SK-N-SH (cell line): ENCODE measurements at regions not wholly inside any gene's neighbourhood (a gene's known extent, or its start where the extent isn't known, plus 50 kb on each side); places are given as distances from the start of the nearest gene placed in this dataset.

Experiments
- CTCF ChIA-PET: fragments of 300-600, 350-600 bp; formaldehyde crosslinking; extraction: SDS; loops from one replicate; lab custom pipeline; 2021; lab: Yijun Ruan, JAX
- POLR2A ChIA-PET: fragments of 350-600 bp; sonication (Branson Sonifier 250); formaldehyde crosslinking; extraction: SDS; loops from one replicate; lab custom pipeline; 2020; ENCODE audit warnings: antibody characterized with exemption, inconsistent platforms; lab: Yijun Ruan, JAX
- DNase-seq: peaks from one replicate; pipeline ENCODE4 v3.0.0; 2012
- H2AFZ ChIP-seq: fragments of 200-600 bp; sonication (generic); 2 replicates; pipeline ENCODE4 v1.8.1; 2016; ENCODE audit warnings: antibody characterized with exemption, mild to moderate bottlenecking, low read depth
- H3F3A ChIP-seq: fragments of 200-600 bp; sonication (generic); replicated peaks from 2 replicates; pipeline ENCODE3; 2016; ENCODE audit warnings: antibody characterized with exemption, mild to moderate bottlenecking; ENCODE audit not compliant: insufficient read depth
- H3K27ac ChIP-seq, 2 experiments: fragments of 200-500 bp in 1 of 2; fragments of 200-600 bp in 1 of 2; sonication (Bioruptor generic) in 1 of 2; sonication (generic), shearing (Covaris generic) in 1 of 2; 2 replicates each; pipeline versions ENCODE4 v1.5.1 to v1.6.1; 2014 to 2016; ENCODE audit warnings: low read depth in 2 of 2, inconsistent platforms in 1 of 2, low read length in 1 of 2, mild to moderate bottlenecking in 1 of 2, mixed read lengths in 1 of 2
- H3K27me3 ChIP-seq: fragments of 200-600 bp; sonication (generic), shearing (Covaris generic); 2 replicates; pipeline ENCODE4 v1.6.1; 2016; ENCODE audit warnings: mixed run types; ENCODE audit not compliant: insufficient read depth
- H3K36me3 ChIP-seq, 2 experiments: fragments of 200-500 bp in 1 of 2; fragments of 200-600 bp in 1 of 2; sonication (Bioruptor generic) in 1 of 2; sonication (generic) in 1 of 2; replicated peaks in 1 of 2; 2 replicates each; pipeline versions ENCODE3 to v1.5.1; 2014 to 2016; ENCODE audit warnings: low read length in 1 of 2, mild to moderate bottlenecking in 1 of 2; ENCODE audit not compliant: insufficient read depth in 2 of 2, control insufficient read depth in 1 of 2
- H3K4me1 ChIP-seq, 2 experiments: fragments of 200-500 bp in 1 of 2; fragments of 200-600 bp in 1 of 2; sonication (Bioruptor generic) in 1 of 2; sonication (generic), shearing (Covaris generic) in 1 of 2; 2 replicates each; pipeline versions ENCODE4 v1.5.1 to v1.6.1; 2014 to 2016; ENCODE audit warnings: low read depth in 1 of 2, low read length in 1 of 2, mixed run types in 1 of 2; ENCODE audit not compliant: insufficient read depth in 2 of 2, control insufficient read depth in 1 of 2
- H3K4me2 ChIP-seq: fragments of 200-600 bp; sonication (generic), shearing (Covaris generic); 2 replicates; pipeline ENCODE4 v1.6.1; 2017; ENCODE audit warnings: mixed run types
- H3K4me3 ChIP-seq, 2 experiments: fragments of 200-500 bp in 1 of 2; fragments of 200-600 bp in 1 of 2; sonication (Bioruptor generic) in 1 of 2; sonication (generic), shearing (Covaris generic) in 1 of 2; 2 replicates each; pipeline versions ENCODE4 v1.5.1 to v1.8.1; 2014 to 2016; ENCODE audit warnings: low read depth in 2 of 2, inconsistent platforms in 1 of 2, low read length in 1 of 2, mild to moderate bottlenecking in 1 of 2, mixed read lengths in 1 of 2, moderate library complexity in 1 of 2
- H3K79me2 ChIP-seq: fragments of 200-600 bp; sonication (generic); 2 replicates; pipeline ENCODE4 v1.8.1; 2017; ENCODE audit warnings: mild to moderate bottlenecking; ENCODE audit not compliant: insufficient read depth
- H3K9ac ChIP-seq: fragments of 200-600 bp; sonication (generic); 2 replicates; pipeline ENCODE4 v1.6.1; 2017; ENCODE audit warnings: mixed run types
- H3K9me2 ChIP-seq: fragments of 200-600 bp; sonication (generic); 2 replicates; pipeline ENCODE4 v1.6.1; 2017; ENCODE audit warnings: mixed run types
- H3K9me3 ChIP-seq: fragments of 200-600 bp; sonication (generic); 2 replicates; pipeline ENCODE4 v1.6.1; 2017; ENCODE audit warnings: mixed run types, mild to moderate bottlenecking, moderate library complexity
- H4K20me1 ChIP-seq: fragments of 200-600 bp; sonication (generic); 2 replicates; pipeline ENCODE4 v1.6.1; 2017; ENCODE audit warnings: mild to moderate bottlenecking, mixed run types; ENCODE audit not compliant: insufficient read depth
- CHD2 ChIP-seq: fragments of 150-350 bp; IDR thresholded peaks from 2 replicates; pipeline ENCODE4 v1.6.1; 2018; ENCODE audit warnings: low read length; ENCODE audit not compliant: partially characterized antibody
- EP300 ChIP-seq, 2 experiments: IDR thresholded peaks; 2 replicates each; pipeline versions ENCODE4 v1.4.0 to v1.6.1; 2012; ENCODE audit warnings: borderline replicate concordance in 1 of 2, low read depth in 1 of 2, low read length in 1 of 2
- FOXJ3 ChIP-seq: sonication (generic); formaldehyde crosslinking; IDR thresholded peaks from 2 replicates; pipeline ENCODE4 v1.5.1; 2020; ENCODE audit warnings: mild to moderate bottlenecking, missing genetic modification reagents
- FOXM1 ChIP-seq: IDR thresholded peaks from 2 replicates; pipeline ENCODE4 v1.4.0; 2012; ENCODE audit warnings: low read depth, mild to moderate bottlenecking
- JUND ChIP-seq: IDR thresholded peaks from 2 replicates; pipeline ENCODE4 v1.4.0; 2012
- NRF1 ChIP-seq: IDR thresholded peaks from 2 replicates; pipeline ENCODE4 v1.6.1; 2012; ENCODE audit warnings: low read depth, mild to moderate bottlenecking, low read length
- RCOR1 ChIP-seq: fragments of 150-350 bp; IDR thresholded peaks from 2 replicates; pipeline ENCODE4 v1.6.1; 2017; ENCODE audit warnings: antibody characterized with exemption, low read length
- RXRA ChIP-seq: IDR thresholded peaks from 2 replicates; pipeline ENCODE4 v1.4.0; 2012; ENCODE audit warnings: low read depth, mild to moderate bottlenecking, borderline replicate concordance
- SIN3A ChIP-seq: IDR thresholded peaks from 2 replicates; pipeline ENCODE4 v1.6.1; 2012; ENCODE audit warnings: low read depth, mild to moderate bottlenecking, low read length, moderate library complexity, borderline replicate concordance
- YY1 ChIP-seq: IDR thresholded peaks from 2 replicates; pipeline ENCODE4 v1.4.0; 2012; ENCODE audit warnings: low read depth, mild to moderate bottlenecking
- WGBS: methylation state at CpG from one replicate; pipeline ENCODE4 v1.1.6; 2017; ENCODE audit warnings: low lambda C conversion rate; 5-methylcytosine and 5-hydroxymethylcytosine counted together
- TF ChIP-seq, protein P1 (sequence below): IDR thresholded peaks from 2 replicates; pipeline ENCODE4 v1.4.0; 2012; ENCODE audit warnings: low read depth, borderline replicate concordance
- TF ChIP-seq, protein P2 (sequence below): IDR thresholded peaks from 2 replicates; pipeline ENCODE4 v1.4.0; 2012; ENCODE audit warnings: low read depth
- TF ChIP-seq, protein P3 (sequence below): IDR thresholded peaks from 2 replicates; pipeline ENCODE4 v1.6.1; 2012; ENCODE audit warnings: mild to moderate bottlenecking, low read depth, low read length, moderate library complexity

DNA sequence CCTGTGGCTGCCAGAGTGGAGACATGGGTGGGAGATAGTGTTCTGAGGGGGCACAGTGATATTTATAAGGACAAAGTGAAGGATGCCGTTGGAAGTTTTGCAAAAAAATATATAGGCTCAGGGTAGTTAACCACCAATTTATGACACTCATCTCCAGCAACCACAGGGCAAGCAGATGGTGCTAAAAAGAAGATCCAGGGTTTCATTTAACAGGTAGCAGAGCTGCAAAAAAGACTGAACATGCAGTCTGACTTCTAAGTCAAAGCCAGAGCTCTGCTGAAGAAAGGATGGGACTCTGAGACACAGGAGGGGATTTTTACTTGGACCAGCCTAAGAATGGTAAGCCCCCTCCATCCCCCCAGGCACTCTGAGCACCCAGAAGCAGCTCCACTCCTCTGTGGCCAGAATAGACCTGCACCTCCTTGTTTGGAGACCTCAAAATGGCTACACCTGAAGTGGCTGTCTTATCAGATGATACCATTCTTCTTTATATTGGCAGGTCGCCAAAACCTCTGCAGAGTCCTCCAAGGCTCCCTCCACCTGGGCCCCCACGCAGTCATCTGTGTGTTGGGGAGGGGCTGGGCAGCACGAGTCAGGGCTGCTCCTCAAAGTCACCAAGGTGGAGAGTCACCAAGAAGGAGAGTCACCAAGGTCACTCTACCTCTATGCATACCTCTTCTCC, 161.4 kb upstream of the FAM9B start (continued):
- TF ChIP-seq, protein P1, sequence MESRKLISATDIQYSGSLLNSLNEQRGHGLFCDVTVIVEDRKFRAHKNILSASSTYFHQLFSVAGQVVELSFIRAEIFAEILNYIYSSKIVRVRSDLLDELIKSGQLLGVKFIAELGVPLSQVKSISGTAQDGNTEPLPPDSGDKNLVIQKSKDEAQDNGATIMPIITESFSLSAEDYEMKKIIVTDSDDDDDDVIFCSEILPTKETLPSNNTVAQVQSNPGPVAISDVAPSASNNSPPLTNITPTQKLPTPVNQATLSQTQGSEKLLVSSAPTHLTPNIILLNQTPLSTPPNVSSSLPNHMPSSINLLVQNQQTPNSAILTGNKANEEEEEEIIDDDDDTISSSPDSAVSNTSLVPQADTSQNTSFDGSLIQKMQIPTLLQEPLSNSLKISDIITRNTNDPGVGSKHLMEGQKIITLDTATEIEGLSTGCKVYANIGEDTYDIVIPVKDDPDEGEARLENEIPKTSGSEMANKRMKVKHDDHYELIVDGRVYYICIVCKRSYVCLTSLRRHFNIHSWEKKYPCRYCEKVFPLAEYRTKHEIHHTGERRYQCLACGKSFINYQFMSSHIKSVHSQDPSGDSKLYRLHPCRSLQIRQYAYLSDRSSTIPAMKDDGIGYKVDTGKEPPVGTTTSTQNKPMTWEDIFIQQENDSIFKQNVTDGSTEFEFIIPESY, result no peak
- no peak for TF ChIP-seq SIN3A
- TF ChIP-seq RXRA, result no peak
- no peak for TF ChIP-seq NRF1

DNA sequence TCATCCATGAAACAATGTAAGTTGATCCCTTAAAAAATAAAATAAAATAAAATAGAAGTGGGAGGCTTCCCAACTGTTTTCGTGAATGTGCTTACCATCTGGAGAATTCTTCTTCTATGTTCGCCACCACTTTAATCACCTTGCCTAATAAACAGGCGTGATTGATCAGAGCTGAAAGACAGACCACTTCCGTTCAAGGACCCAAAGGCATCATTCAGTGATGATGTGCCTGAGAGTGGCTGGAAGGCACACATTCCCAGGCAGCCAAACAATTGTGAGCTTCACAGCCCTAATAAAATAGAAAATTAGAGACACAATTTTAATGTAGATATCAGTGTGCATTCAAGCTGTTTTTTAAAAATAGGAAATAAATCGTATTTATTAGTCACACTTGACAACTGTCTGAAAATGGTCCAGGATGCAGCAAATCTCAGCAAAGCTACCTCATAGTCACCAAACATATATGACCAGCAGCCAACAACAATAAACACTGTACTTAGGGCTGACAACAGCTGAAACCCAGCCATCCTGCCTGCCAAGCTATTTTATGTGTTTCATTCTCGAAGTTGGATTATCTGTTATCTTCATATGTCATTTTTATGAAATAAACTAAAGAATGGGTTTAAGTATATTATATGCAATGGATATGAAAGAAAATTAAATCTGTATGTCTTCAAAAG, 163.2 kb upstream of the FAM9B start:
- Histone ChIP-seq H3K9me2 (no peaks in the 10 kb centered on the region), H3F3A (no peaks in the 10 kb centered on the region), H2AFZ (no peak overlapping the region)
- POLR2A ChIA-PET, result no interaction called here
- TF ChIP-seq RCOR1 (no peak), FOXJ3 (CRISPR knock-in tag) (no peak), CHD2 (no peak), FOXM1 (no peak)
- TF ChIP-seq, protein P1, result no peak
- TF ChIP-seq, protein P2, sequence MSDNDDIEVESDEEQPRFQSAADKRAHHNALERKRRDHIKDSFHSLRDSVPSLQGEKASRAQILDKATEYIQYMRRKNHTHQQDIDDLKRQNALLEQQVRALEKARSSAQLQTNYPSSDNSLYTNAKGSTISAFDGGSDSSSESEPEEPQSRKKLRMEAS, result no peak
- TF ChIP-seq, all 33 proteins: peak for 0
- CTCF ChIA-PET, result no interaction called here
- 40% methylated on average over 6 of the region's 6 CpGs for WGBS
- no peaks in the 10 kb centered on the region for H4K20me1 ChIP-seq
- DNase-seq, result no peak
- no peaks in the 10 kb centered on the region for H3K36me3 ChIP-seq
- no peak overlapping the region for H3K9ac ChIP-seq
- no peak overlapping the region for H3K4me3 ChIP-seq
- H3K79me2 ChIP-seq, result no peaks in the 10 kb centered on the region
- H3K4me2 ChIP-seq, result no peak overlapping the region
- H3K27me3 ChIP-seq, result no peaks in the 10 kb centered on the region
- no peaks in the 10 kb centered on the region; a peak in 1 of 4 replicates for H3K4me1 ChIP-seq
- no peaks in the 10 kb centered on the region for H3K9me3 ChIP-seq
- H3K27ac ChIP-seq, result no peak overlapping the region

DNA sequence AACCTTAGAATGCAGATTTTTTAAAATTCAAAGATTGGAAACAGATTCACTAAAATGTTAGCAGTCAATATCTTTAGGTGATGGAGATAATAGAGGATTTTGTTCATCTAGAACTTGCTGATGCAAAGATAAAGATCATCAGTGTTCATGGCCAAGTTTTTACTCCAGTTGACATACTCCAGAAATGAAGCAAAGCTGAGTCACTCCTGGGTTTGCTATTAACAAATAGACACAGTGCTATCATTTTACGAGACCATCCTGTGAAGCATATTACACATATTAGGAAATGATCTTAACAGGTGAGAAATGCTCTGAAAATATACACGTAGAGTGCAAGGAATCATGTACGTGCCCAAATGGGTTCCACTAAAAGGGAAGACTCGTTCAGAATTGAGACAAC, 170.6 kb upstream of the FAM9B start:
- POLR2A ChIA-PET, result no interaction called here
- Histone ChIP-seq H4K20me1 (no peaks in the 10 kb centered on the region), H3K4me3 (no peak overlapping the region), H3K4me2 (no peak overlapping the region), H3K9me2 (no peaks in the 10 kb centered on the region), H3K9ac (no peak overlapping the region), H3K36me3 (no peaks in the 10 kb centered on the region), H3K9me3 (no peaks in the 10 kb centered on the region), H2AFZ (no peak overlapping the region), H3K27ac (no peak overlapping the region), H3K27me3 (no peaks in the 10 kb centered on the region), H3K4me1 (no peaks in the 10 kb centered on the region), H3F3A (no peaks in the 10 kb centered on the region), H3K79me2 (no peaks in the 10 kb centered on the region)
- CTCF ChIA-PET, result no interaction called here
- TF ChIP-seq, protein P3, sequence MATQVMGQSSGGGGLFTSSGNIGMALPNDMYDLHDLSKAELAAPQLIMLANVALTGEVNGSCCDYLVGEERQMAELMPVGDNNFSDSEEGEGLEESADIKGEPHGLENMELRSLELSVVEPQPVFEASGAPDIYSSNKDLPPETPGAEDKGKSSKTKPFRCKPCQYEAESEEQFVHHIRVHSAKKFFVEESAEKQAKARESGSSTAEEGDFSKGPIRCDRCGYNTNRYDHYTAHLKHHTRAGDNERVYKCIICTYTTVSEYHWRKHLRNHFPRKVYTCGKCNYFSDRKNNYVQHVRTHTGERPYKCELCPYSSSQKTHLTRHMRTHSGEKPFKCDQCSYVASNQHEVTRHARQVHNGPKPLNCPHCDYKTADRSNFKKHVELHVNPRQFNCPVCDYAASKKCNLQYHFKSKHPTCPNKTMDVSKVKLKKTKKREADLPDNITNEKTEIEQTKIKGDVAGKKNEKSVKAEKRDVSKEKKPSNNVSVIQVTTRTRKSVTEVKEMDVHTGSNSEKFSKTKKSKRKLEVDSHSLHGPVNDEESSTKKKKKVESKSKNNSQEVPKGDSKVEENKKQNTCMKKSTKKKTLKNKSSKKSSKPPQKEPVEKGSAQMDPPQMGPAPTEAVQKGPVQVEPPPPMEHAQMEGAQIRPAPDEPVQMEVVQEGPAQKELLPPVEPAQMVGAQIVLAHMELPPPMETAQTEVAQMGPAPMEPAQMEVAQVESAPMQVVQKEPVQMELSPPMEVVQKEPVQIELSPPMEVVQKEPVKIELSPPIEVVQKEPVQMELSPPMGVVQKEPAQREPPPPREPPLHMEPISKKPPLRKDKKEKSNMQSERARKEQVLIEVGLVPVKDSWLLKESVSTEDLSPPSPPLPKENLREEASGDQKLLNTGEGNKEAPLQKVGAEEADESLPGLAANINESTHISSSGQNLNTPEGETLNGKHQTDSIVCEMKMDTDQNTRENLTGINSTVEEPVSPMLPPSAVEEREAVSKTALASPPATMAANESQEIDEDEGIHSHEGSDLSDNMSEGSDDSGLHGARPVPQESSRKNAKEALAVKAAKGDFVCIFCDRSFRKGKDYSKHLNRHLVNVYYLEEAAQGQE, result no peak
- TF ChIP-seq RCOR1, result no peak
- TF ChIP-seq YY1, result no peak
- no peak for TF ChIP-seq EP300 (IDR thresholded peaks at IDR 0.05; ENCODE audit: borderline replicate concordance in 1 of 2, low read depth in 1 of 2, low read length in 1 of 2)
- no peak for TF ChIP-seq NRF1
- TF ChIP-seq, protein P2, result no peak
- TF ChIP-seq JUND, result no peak
- no peak for TF ChIP-seq CHD2
- DNase-seq, result no peak
- 10% methylated on average over 4 of the region's 4 CpGs for WGBS
